ENCODE measurements at regions not wholly inside any gene's neighbourhood (a gene's known extent, or its start where the extent isn't known, plus 50 kb on each side); places are given as distances from the start of the nearest gene placed in this dataset.

- Histone ChIP-seq H3K36me3 (replicated peaks in 1 of 2; ENCODE audit: control insufficient read depth in 1 of 2, insufficient read depth in 2 of 2, low read length in 2 of 2) (no peaks in the 10 kb centered on the region), H3K79me2 (ENCODE audit: insufficient read depth, low read length) (no peaks in the 10 kb centered on the region), H2AFZ (ENCODE audit: low read length) (no peak overlapping the region), H3K4me3 (replicated peaks in 1 of 3; ENCODE audit: insufficient read depth in 1 of 3, low read depth in 2 of 3, low read length in 3 of 3) (no peak overlapping the region), H4K20me1 (ENCODE audit: insufficient read depth, low read length) (no peaks in the 10 kb centered on the region), H3K4me2 (ENCODE audit: low read depth, low read length) (no peak overlapping the region), H3K9me3 (ENCODE audit: low read length) (peaks cover 12% of the 10 kb centered on the region), H3K9ac (ENCODE audit: insufficient read depth, low read depth, low read length) (no peak overlapping the region), H3K27me3 (ENCODE audit: control insufficient read depth in 1 of 2, insufficient read depth in 2 of 2, low read length in 2 of 2) (no peaks in the 10 kb centered on the region), H3K27ac (ENCODE audit: extremely low read length, insufficient read depth, low read length) (no peak overlapping the region), H3K4me1 (ENCODE audit: insufficient read depth, low read length) (no peaks in the 10 kb centered on the region)
- no CpG with 5 or more reads among the region's 1 CpG for WGBS (ENCODE audit: low lambda C conversion rate)
- no peak for ATAC-seq
- POLR2A ChIA-PET = no interaction called here
- in situ Hi-C loops (cut with HindIII; ENCODE audit: extremely low pct_ligation_motif_present, low pct_unique_long_range_greater_than_20kb) (no loop called here), intact Hi-C loops (cut with micrococcal nuclease; ENCODE audit: unreplicated experiment) (no loop called here)
- no TSS peak for BruUV-seq (replicated peaks)
- DNase-seq (ENCODE audit: low spot score) = no peak
- CTCF ChIA-PET (ENCODE audit: low intra/inter-chr PET ratio, low total read pairs) = no interaction called here
- no peak for FAIRE-seq
- no peak for TF ChIP-seq HHEX (CRISPR knock-in tag; IDR thresholded peaks at IDR 0.05)
- no peak for TF ChIP-seq DZIP1 (CRISPR knock-in tag; IDR thresholded peaks at IDR 0.05)
- TF ChIP-seq ZNF326 (CRISPR knock-in tag; IDR thresholded peaks at IDR 0.05; ENCODE audit: borderline replicate concordance) = no peak
- TF ChIP-seq RFXANK (CRISPR knock-in tag; IDR thresholded peaks at IDR 0.05) = no peak
- no peak for TF ChIP-seq MLX (CRISPR knock-in tag; IDR thresholded peaks at IDR 0.05)
- no peak for TF ChIP-seq NFYC (CRISPR knock-in tag; IDR thresholded peaks at IDR 0.05)
- TF ChIP-seq ZBTB49 (CRISPR knock-in tag; IDR thresholded peaks at IDR 0.05; ENCODE audit: borderline replicate concordance) = no peak
- TF ChIP-seq EZH2 (conservative IDR thresholded peaks at IDR 0.05; ENCODE audit: low read depth, low read length) = no peak
- TF ChIP-seq ZNF318 (CRISPR knock-in tag; IDR thresholded peaks at IDR 0.05) = no peak
- TF ChIP-seq NFKB2 (CRISPR knock-in tag; IDR thresholded peaks at IDR 0.05; ENCODE audit: borderline replicate concordance) = no peak
- TF ChIP-seq LBX2 (CRISPR knock-in tag; IDR thresholded peaks at IDR 0.05; ENCODE audit: borderline replicate concordance) = no peak
These were observed 173.3 kb upstream of the POC5 start for GRCh38 chr5:75890546-75890945.

All from HepG2 (cell line).